ENCODE measurements at regions not wholly inside any gene's neighbourhood (a gene's known extent, or its start where the extent isn't known, plus 50 kb on each side); places are given as distances from the start of the nearest gene placed in this dataset.

GRCh38 chr2:22801071-22801470 lies 583.9 kb upstream of the KLHL29 start:
- in situ Hi-C loops (cut with MboI; ENCODE audit: low pct_unique_long_range_greater_than_20kb, low sequenced_read_pairs) = no loop called here
- DNase-seq = no peak

DNA sequence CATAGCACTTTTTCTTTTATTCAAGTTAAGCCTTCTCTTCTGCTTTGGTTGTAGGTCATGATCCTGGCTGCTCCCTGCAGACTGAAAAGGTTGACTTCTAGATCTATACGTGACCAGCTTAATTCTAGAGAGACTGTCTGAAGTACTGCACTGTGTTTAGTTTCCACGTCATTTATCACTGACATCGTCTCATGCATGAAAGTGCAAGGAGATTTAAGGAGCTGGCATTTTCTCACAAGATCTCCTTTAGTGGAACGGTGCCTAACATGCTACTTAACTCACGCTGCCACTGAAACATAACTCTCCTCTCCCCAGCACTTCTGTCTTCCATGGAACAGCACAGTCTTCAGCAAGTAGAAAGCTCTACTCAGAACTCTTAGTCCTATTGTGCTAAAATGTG lies 583.0 kb upstream of the KLHL29 start:
- in situ Hi-C loops (cut with MboI; ENCODE audit: low pct_unique_long_range_greater_than_20kb, low sequenced_read_pairs) = no loop called here
- DNase-seq = no peak

DNA sequence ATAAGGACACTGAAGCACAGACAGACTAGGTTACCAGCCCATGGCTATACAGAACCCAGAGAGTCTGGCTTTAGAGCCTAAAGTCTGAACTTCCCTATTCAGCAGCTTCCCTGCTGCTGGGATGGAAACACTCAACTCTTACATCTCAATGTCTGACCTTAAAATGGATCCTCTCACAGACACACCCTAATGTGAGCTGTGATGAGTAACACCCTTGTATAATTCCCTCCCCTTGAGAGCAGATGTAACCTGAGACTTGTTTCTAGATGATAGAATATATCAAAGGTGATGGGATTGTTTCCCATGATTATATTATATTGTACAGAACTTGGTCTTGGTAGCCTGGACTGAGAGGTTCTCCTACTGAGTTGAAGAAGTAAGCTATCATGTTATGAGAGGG lies 577.1 kb upstream of the KLHL29 start:
- no peak for DNase-seq
- in situ Hi-C loops (cut with MboI; ENCODE audit: low pct_unique_long_range_greater_than_20kb, low sequenced_read_pairs) = no loop called here

GRCh38 chr2:22810602-22811001 lies 574.4 kb upstream of the KLHL29 start:
- DNase-seq = no peak
- in situ Hi-C loops (cut with MboI; ENCODE audit: low pct_unique_long_range_greater_than_20kb, low sequenced_read_pairs) = no loop called here

DNA sequence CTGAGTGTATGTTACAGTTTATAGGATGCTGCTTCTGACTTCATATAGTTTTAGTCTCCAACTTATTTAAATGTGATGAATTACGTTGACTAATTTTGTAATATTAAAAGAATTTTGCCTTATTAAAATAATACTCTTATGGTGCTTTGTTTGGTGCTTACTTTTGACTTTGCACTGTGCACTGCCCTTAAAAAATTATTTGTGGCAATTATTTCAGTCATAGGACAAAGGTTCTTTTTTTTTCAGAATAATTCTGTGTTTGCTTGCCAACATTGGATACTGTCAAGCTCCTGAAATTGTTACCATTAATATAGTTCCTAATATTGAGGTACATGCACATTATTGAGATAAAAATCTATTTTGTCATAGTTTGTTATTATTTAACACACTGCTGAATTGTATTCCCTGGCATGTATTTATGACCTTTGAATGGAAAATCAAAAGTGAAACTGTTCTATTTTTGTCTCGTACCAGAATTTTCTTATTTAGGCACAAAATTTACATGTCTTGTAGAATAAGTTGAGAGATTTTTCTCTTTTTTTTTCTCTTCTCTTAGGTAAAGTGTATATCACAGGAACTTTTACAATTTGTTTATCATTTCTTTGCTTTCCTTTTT lies 572.8 kb upstream of the KLHL29 start:
- DNase-seq = no peak
- in situ Hi-C loops (cut with MboI; ENCODE audit: low pct_unique_long_range_greater_than_20kb, low sequenced_read_pairs) = no loop called here

GRCh38 chr2:22817197-22817596 lies 567.8 kb upstream of the KLHL29 start:
- in situ Hi-C loops (cut with MboI; ENCODE audit: low pct_unique_long_range_greater_than_20kb, low sequenced_read_pairs) = no loop called here
- no peak for DNase-seq

DNA sequence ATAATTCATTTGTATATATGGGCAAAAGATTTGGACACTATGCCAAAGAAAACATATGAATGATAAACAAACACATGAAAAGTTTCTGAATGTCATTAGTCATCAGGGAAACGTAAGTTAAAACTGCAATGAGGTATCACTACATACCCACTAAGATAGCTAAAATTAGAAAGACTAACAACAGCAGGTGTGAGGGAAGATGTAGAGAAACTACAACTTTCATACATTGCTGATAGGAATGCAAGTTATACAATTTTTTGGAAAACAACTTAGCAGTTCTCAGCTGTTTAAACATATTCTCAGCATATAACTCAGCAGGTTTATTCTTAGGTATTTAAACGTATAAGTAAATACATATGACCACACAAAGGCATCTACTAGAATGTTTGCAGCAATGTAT lies 563.5 kb upstream of the KLHL29 start:
- in situ Hi-C loops (cut with MboI; ENCODE audit: low pct_unique_long_range_greater_than_20kb, low sequenced_read_pairs) = no loop called here
- no peak for DNase-seq

GRCh38 chr2:22822835-22823234 lies 562.1 kb upstream of the KLHL29 start:
- in situ Hi-C loops (cut with MboI; ENCODE audit: low pct_unique_long_range_greater_than_20kb, low sequenced_read_pairs) = no loop called here
- DNase-seq = no peak

DNA sequence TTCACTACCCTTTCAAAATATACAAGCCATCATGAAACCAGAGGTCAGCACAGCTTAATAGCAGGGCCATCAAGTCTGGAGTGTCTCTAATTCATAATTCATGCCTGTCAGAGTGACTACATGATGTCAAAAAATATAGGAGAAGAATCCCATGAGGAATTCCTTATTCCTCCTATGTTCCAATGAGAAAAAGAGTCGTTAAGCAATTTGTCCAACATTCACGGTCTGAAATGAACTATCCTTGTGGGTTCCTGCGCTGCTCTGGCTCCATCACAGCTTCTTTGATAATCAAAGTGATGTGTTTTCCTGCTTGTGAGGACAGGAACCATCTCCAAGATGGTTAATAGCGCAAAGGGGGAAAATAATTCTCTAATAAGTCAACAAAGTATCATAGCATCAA lies 560.4 kb upstream of the KLHL29 start:
- no peak for DNase-seq
- in situ Hi-C loops (cut with MboI; ENCODE audit: low pct_unique_long_range_greater_than_20kb, low sequenced_read_pairs) = no loop called here

DNA sequence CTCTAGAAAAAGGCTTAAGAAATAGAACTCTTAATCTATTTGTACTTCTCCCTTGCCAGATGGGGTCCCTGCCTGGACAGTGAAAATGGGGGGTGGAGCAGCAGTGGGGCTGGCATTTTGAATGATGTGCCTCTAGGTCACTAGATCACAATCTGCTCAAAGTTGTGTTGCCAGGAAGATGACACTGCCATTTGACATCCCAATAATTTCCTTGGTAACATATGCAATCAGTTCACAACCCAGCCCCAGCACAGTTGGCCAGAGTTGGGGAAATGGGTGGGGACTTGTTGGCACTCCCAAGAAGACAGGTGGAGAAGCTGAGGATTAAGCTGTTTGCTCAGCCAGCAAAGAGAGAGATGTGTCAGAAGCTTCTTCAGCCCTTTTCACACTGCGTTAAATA lies 558.3 kb upstream of the KLHL29 start:
- in situ Hi-C loops (cut with MboI; ENCODE audit: low pct_unique_long_range_greater_than_20kb, low sequenced_read_pairs) = no loop called here
- no peak for DNase-seq

DNA sequence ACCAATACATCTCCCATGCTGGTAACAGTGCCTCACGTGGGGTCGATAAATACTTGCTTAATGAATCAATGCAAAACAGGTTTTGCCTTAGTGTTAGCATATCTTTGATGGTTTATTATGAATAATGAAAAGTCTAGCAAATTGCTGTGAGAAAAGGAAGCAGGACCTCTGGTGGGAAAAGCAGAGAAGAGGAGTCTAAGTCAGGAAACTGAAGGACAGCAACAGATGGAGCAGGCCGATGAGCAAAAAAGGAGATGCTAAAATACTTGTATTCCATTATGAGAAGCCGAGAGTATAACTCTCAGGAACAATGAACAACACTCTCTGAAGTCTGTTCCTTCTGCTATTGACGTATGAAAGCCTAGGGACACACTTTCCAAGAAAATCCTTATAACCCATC lies 555.2 kb upstream of the KLHL29 start:
- DNase-seq = no peak
- in situ Hi-C loops (cut with MboI; ENCODE audit: low pct_unique_long_range_greater_than_20kb, low sequenced_read_pairs) = no loop called here

DNA sequence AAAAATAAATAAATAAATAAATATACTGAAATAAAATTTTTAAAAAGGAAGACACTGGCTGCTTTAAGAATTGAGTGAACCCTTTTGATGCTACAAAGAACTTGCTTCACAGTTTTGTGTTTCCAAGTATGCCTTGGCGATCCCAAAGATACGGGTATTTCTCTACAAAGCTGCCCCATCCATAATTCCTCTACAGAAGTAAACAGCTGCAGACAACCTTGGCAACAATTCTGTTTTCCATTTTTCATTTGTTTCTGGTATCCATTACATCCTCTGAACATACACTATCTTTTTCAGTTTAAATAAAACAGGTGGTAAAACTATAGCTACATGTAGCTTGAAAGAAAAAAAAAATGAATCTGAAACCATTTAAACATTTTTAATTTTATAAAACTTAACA lies 552.8 kb upstream of the KLHL29 start:
- no peak for DNase-seq
- in situ Hi-C loops (cut with MboI; ENCODE audit: low pct_unique_long_range_greater_than_20kb, low sequenced_read_pairs) = no loop called here

GRCh38 chr2:22838461-22838860 lies 546.5 kb upstream of the KLHL29 start:
- in situ Hi-C loops (cut with MboI; ENCODE audit: low pct_unique_long_range_greater_than_20kb, low sequenced_read_pairs) = no loop called here

GRCh38 chr2:22842205-22842869 lies 542.6 kb upstream of the KLHL29 start:
- no peak for DNase-seq
- in situ Hi-C loops (cut with MboI; ENCODE audit: low pct_unique_long_range_greater_than_20kb, low sequenced_read_pairs) = no loop called here

More at GRCh38 chr2:22838461-22838860, 546.5 kb upstream of the KLHL29 start:
- DNase-seq = no peak

- in situ Hi-C loops (cut with MboI; ENCODE audit: low pct_unique_long_range_greater_than_20kb, low sequenced_read_pairs) = no loop called here
These were observed 541.0 kb upstream of the KLHL29 start for GRCh38 chr2:22843919-22844537.

GRCh38 chr2:22850310-22850709 lies 534.7 kb upstream of the KLHL29 start:
- in situ Hi-C loops (cut with MboI; ENCODE audit: low pct_unique_long_range_greater_than_20kb, low sequenced_read_pairs) = no loop called here
- DNase-seq = no peak

More at GRCh38 chr2:22843919-22844537, 541.0 kb upstream of the KLHL29 start:
- DNase-seq = no peak

GRCh38 chr2:22854588-22854987 lies 530.4 kb upstream of the KLHL29 start:
- no peak for DNase-seq
- in situ Hi-C loops (cut with MboI; ENCODE audit: low pct_unique_long_range_greater_than_20kb, low sequenced_read_pairs) = no loop called here

- no peak for DNase-seq
- in situ Hi-C loops (cut with MboI; ENCODE audit: low pct_unique_long_range_greater_than_20kb, low sequenced_read_pairs) = no loop called here
These were observed 529.9 kb upstream of the KLHL29 start for GRCh38 chr2:22855081-22855480.

DNA sequence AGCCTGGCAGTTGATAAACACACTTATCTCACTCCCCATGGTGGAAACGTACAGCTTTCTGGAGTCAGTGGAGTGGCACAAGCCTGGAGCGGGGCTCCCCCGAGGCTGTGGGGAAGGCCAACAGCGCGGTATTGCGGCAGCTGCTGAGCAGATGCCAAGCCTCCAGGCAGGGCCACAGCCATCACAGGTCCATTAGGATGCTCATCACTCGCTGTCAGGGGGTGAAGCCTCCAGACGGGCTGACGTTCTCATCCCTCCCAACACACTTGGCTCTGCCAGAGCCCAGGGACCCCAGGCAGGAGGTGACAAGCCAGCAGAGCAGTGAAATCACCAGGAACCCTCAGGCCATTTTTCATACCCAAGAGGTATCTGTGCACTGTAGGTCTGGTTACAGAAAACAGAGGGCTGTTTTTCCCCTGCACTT lies 529.2 kb upstream of the KLHL29 start:
- in situ Hi-C loops (cut with MboI; ENCODE audit: low pct_unique_long_range_greater_than_20kb, low sequenced_read_pairs) = no loop called here
- DNase-seq = no peak

DNA sequence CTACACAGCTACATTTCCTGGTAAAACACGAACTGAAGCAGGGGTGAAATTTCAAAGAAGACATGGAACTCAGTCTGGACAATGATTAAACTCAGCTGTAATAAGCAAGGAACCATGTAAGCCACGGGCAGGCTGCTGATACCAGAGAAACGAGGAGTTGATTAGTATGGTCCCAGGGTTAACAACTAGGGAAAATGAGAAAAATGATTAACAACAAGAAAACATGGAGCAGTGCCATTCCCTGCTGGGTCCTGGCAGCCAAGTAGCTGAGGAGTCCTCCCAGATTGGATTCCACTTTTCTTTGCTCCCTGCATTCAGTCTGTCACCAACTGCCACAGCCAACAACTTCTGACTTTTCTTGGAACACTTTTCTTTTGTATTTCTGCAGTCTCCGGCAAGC lies 517.0 kb upstream of the KLHL29 start:
- DNase-seq = no peak
- in situ Hi-C loops (cut with MboI; ENCODE audit: low pct_unique_long_range_greater_than_20kb, low sequenced_read_pairs) = no loop called here

DNA sequence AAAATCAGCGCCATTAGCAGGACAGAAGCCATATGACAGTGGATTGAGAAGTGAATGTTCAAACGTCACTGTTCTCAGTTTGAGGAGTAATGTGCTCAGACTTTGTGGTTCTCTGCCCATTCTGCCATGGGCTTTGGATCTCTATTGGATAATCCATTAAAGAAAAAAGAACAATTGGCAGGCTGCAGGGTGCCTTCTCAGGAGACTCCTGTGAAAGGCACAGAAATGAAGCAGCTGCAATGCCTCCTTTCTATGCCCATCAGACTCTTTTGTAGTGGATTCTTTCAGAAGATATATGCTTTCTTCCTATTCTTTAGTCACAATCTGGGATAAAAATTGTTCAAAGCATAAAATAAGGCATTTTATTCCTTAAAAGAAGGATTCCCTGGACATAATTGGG lies 506.9 kb upstream of the KLHL29 start:
- in situ Hi-C loops (cut with MboI; ENCODE audit: low pct_unique_long_range_greater_than_20kb, low sequenced_read_pairs) = no loop called here
- no peak for DNase-seq
